ENCODE measurements at regions not wholly inside any gene's neighbourhood (a gene's known extent, or its start where the extent isn't known, plus 50 kb on each side); places are given as distances from the start of the nearest gene placed in this dataset.
"Not testable (repeated sequence)": the region's sequence is repeated elsewhere in the genome, so short reads cannot be mapped to it uniquely, and the experiment has no call there.

GRCh38 chr10:46787321-46787615, 124.0 kb upstream of the PTPN20 start:
- H3K4me3 ChIP-seq, result peak overlapping the region; percentile 60 to 78 (median 67)
- H3K9me3 ChIP-seq (replicated peaks in 1 of 11), result no peaks in the 10 kb centered on the region
- H3K27me3 ChIP-seq, result peaks cover 0 to 17% (median 15%) of the 10 kb centered on the region in 11 experiments; a peak in 14 of 22 replicates
- peak overlapping the region; percentile 66 to 84 (median 74) for H3K4me2 ChIP-seq
- H3K27ac ChIP-seq, result no peak overlapping the region
- H3K4me1 ChIP-seq, result no peaks in the 10 kb centered on the region
- peak overlapping the region in 10 of 11 experiments; percentile 55 to 76 (median 72); a peak in 17 of 22 replicates for H3K9ac ChIP-seq
- TF ChIP-seq Cebpa-rat (IDR thresholded peaks at IDR 0.05), result no peak
- no peaks in the 10 kb centered on the region for H3K36me3 ChIP-seq
- H4K20me1 ChIP-seq, result no peaks in the 10 kb centered on the region

GRCh38 chr10:46792657-46793357, 118.4 kb upstream of the PTPN20 start:
- H3K9me3 ChIP-seq (replicated peaks in 1 of 11); H4K20me1 ChIP-seq; H3K27ac ChIP-seq; H3K27me3 ChIP-seq; H3K9ac ChIP-seq; H3K4me3 ChIP-seq; H3K4me2 ChIP-seq; H3K4me1 ChIP-seq; H3K36me3 ChIP-seq: not testable (repeated sequence)

GRCh38 chr10:46796351-46796750, 114.9 kb upstream of the PTPN20 start:
- not testable (repeated sequence) for H3K27ac ChIP-seq; H3K4me3 ChIP-seq; H3K27me3 ChIP-seq; H3K9me3 ChIP-seq (replicated peaks in 1 of 11); H4K20me1 ChIP-seq; H3K4me1 ChIP-seq; H3K36me3 ChIP-seq; H3K9ac ChIP-seq
- peak overlapping the region in 2 of 11 experiments; percentile 13 to 19; a peak in 2 of 22 replicates for H3K4me2 ChIP-seq

- not testable (repeated sequence) for H3K27me3 ChIP-seq; H3K36me3 ChIP-seq; H3K4me2 ChIP-seq; H3K4me1 ChIP-seq; H3K27ac ChIP-seq; H3K9me3 ChIP-seq (replicated peaks in 1 of 11); H3K9ac ChIP-seq; H3K4me3 ChIP-seq; H4K20me1 ChIP-seq
Measured at GRCh38 chr10:46802010-46802409, 109.2 kb upstream of the PTPN20 start.

- H3K4me1 ChIP-seq; H3K36me3 ChIP-seq; H3K9ac ChIP-seq; H3K4me2 ChIP-seq; H3K27ac ChIP-seq; H3K27me3 ChIP-seq; H4K20me1 ChIP-seq; H3K9me3 ChIP-seq (replicated peaks in 1 of 11); H3K4me3 ChIP-seq: not testable (repeated sequence)
Measured at GRCh38 chr10:46803082-46803481, 108.1 kb upstream of the PTPN20 start.

- not testable (repeated sequence) for H3K27me3 ChIP-seq; H3K9me3 ChIP-seq (replicated peaks in 1 of 11); H3K9ac ChIP-seq; H3K36me3 ChIP-seq; H3K27ac ChIP-seq; H3K4me3 ChIP-seq; H3K4me1 ChIP-seq; H4K20me1 ChIP-seq
- 0 out of 22 replicates have a peak overlapping the region, but pooled peaks of 1 of the 11 experiments have one; percentile 17 for H3K4me2 ChIP-seq
Measured at GRCh38 chr10:46810222-46810621, 101.0 kb upstream of the PTPN20 start.

GRCh38 chr10:46816126-46816525, 95.1 kb upstream of the PTPN20 start:
- not testable (repeated sequence) for H3K27ac ChIP-seq; H3K4me1 ChIP-seq; H3K9ac ChIP-seq; H3K27me3 ChIP-seq; H3K4me3 ChIP-seq; H3K9me3 ChIP-seq (replicated peaks in 1 of 11); H3K36me3 ChIP-seq; H4K20me1 ChIP-seq; H3K4me2 ChIP-seq

- not testable (repeated sequence) for H3K4me2 ChIP-seq; H3K4me1 ChIP-seq; H3K9ac ChIP-seq; H3K9me3 ChIP-seq (replicated peaks in 1 of 11); H4K20me1 ChIP-seq; H3K36me3 ChIP-seq; H3K27me3 ChIP-seq; H3K27ac ChIP-seq; H3K4me3 ChIP-seq
Measured at GRCh38 chr10:46840393-46841050, 70.7 kb upstream of the PTPN20 start.

GRCh38 chr10:46841051-46841593, 70.1 kb upstream of the PTPN20 start:
- not testable (repeated sequence) for H3K9me3 ChIP-seq (replicated peaks in 1 of 11); H4K20me1 ChIP-seq; H3K9ac ChIP-seq; H3K4me2 ChIP-seq; H3K36me3 ChIP-seq; H3K27ac ChIP-seq; H3K4me1 ChIP-seq; H3K4me3 ChIP-seq; H3K27me3 ChIP-seq

- not testable (repeated sequence) for H3K4me2 ChIP-seq; H3K4me1 ChIP-seq; H3K36me3 ChIP-seq; H3K9ac ChIP-seq; H3K27me3 ChIP-seq; H3K9me3 ChIP-seq (replicated peaks in 1 of 11); H4K20me1 ChIP-seq; H3K4me3 ChIP-seq; H3K27ac ChIP-seq
Measured at GRCh38 chr10:46845194-46845593, 66.0 kb upstream of the PTPN20 start.

- not testable (repeated sequence) for H3K4me1 ChIP-seq; H3K9ac ChIP-seq; H3K27ac ChIP-seq; H4K20me1 ChIP-seq; H3K27me3 ChIP-seq; H3K36me3 ChIP-seq; H3K4me2 ChIP-seq; H3K9me3 ChIP-seq (replicated peaks in 1 of 11); H3K4me3 ChIP-seq
Measured at GRCh38 chr10:46845640-46846039, 65.6 kb upstream of the PTPN20 start.

- not testable (repeated sequence) for H3K36me3 ChIP-seq; H4K20me1 ChIP-seq; H3K9ac ChIP-seq; H3K27ac ChIP-seq; H3K4me2 ChIP-seq; H3K9me3 ChIP-seq (replicated peaks in 1 of 11); H3K4me1 ChIP-seq; H3K4me3 ChIP-seq; H3K27me3 ChIP-seq
Measured at GRCh38 chr10:46860753-46861152, 50.5 kb upstream of the PTPN20 start.

Measured in BLaER1 treated with 17β-estradiol and CSF1 and Interleukin-3, amounts not matched to agents 10 nM and 100 nM (cell line).